ENCODE measurements at regions not wholly inside any gene's neighbourhood (a gene's known extent, or its start where the extent isn't known, plus 50 kb on each side); places are given as distances from the start of the nearest gene placed in this dataset.

- no peaks in the 10 kb centered on the region for H3K36me3 Mint-ChIP-seq
- no peaks in the 10 kb centered on the region for H3K27me3 Mint-ChIP-seq
- H3K27ac Mint-ChIP-seq: no peak overlapping the region
- H3K4me3 Mint-ChIP-seq: no peak overlapping the region
- H3K4me1 Mint-ChIP-seq: no peaks in the 10 kb centered on the region
- peaks cover 5% of the 10 kb centered on the region for H3K9me3 Mint-ChIP-seq
Observed at GRCh38 chr1:228851618-228852017, 116.3 kb downstream of the RHOU start.

DNA sequence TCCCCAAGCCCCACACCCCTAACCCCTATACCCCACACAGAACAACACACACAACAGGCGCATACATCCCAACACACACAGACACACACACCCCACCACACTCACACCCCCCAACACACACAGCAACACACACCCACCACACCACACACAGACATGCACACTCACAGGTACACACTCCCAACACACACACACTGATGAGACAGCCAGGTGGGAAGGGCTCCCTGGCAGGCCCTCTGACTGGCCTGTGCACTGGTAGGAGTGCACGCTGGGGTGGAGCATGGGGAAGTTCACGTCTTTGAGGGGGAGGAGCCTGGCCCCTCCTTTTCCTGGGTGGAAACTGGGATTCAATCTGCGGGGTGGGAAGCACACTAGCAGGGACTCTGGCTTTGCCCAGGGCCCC is 116.7 kb downstream of the RHOU start:
- Mint-ChIP-seq H3K4me1 (no peaks in the 10 kb centered on the region), H3K4me3 (no peak overlapping the region), H3K27me3 (no peaks in the 10 kb centered on the region), H3K36me3 (no peaks in the 10 kb centered on the region), H3K9me3 (peaks cover 5% of the 10 kb centered on the region), H3K27ac (no peak overlapping the region)

GRCh38 chr1:228852511-228853088 is 117.3 kb downstream of the RHOU start:
- Mint-ChIP-seq H3K4me1 (no peaks in the 10 kb centered on the region), H3K4me3 (no peak overlapping the region), H3K27me3 (no peaks in the 10 kb centered on the region), H3K9me3 (peaks cover 5% of the 10 kb centered on the region), H3K36me3 (no peaks in the 10 kb centered on the region), H3K27ac (no peak overlapping the region)

GRCh38 chr1:228853191-228853590 is 117.9 kb downstream of the RHOU start:
- H3K4me1 Mint-ChIP-seq: no peaks in the 10 kb centered on the region
- H3K27me3 Mint-ChIP-seq: no peaks in the 10 kb centered on the region
- H3K36me3 Mint-ChIP-seq: no peaks in the 10 kb centered on the region
- peaks cover 5% of the 10 kb centered on the region for H3K9me3 Mint-ChIP-seq
- H3K4me3 Mint-ChIP-seq: no peak overlapping the region
- H3K27ac Mint-ChIP-seq: no peak overlapping the region

GRCh38 chr1:228853637-228854036 is 118.4 kb downstream of the RHOU start:
- Mint-ChIP-seq H3K36me3 (no peaks in the 10 kb centered on the region), H3K27me3 (no peaks in the 10 kb centered on the region), H3K4me1 (no peaks in the 10 kb centered on the region), H3K9me3 (peaks cover 5% of the 10 kb centered on the region), H3K27ac (no peak overlapping the region), H3K4me3 (no peak overlapping the region)

DNA sequence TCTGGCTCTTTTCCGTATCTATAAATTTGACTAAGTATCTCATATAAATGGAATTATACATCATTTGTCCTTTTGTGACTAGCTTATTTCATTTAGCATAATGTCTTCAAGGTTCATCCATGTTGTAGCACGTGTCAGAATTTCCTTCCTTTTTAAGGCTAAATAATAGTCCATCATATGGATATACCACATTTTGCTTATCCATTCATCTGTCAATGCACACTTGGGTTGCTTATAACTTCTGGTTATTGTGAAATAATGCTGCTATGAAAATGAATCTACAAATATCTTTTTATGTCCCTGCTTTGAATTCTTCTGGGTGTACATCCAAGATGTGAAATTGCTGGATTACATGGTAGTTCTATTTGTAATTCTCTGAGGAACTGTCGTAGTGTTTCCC is 119.6 kb downstream of the RHOU start:
- Mint-ChIP-seq H3K4me3 (no peak overlapping the region), H3K4me1 (no peaks in the 10 kb centered on the region), H3K27me3 (no peaks in the 10 kb centered on the region), H3K36me3 (no peaks in the 10 kb centered on the region), H3K9me3 (peaks cover 5% of the 10 kb centered on the region), H3K27ac (no peak overlapping the region)

- H3K36me3 Mint-ChIP-seq: no peaks in the 10 kb centered on the region
- H3K27me3 Mint-ChIP-seq: no peaks in the 10 kb centered on the region
- peaks cover 5% of the 10 kb centered on the region for H3K4me1 Mint-ChIP-seq
- peaks cover 5% of the 10 kb centered on the region for H3K9me3 Mint-ChIP-seq
- H3K27ac Mint-ChIP-seq: no peak overlapping the region
- no peak overlapping the region for H3K4me3 Mint-ChIP-seq
Observed at GRCh38 chr1:228857611-228858010, 122.3 kb downstream of the RHOU start.

- H3K4me1 Mint-ChIP-seq: peaks cover 29% of the 10 kb centered on the region
- H3K4me3 Mint-ChIP-seq: no peak overlapping the region
- H3K36me3 Mint-ChIP-seq: no peaks in the 10 kb centered on the region
- H3K27me3 Mint-ChIP-seq: no peaks in the 10 kb centered on the region
- peaks cover 1% of the 10 kb centered on the region for H3K9me3 Mint-ChIP-seq
- H3K27ac Mint-ChIP-seq: no peak overlapping the region
Observed at GRCh38 chr1:228860911-228861831, 125.9 kb downstream of the RHOU start.

- no peak overlapping the region for H3K27ac Mint-ChIP-seq
- H3K36me3 Mint-ChIP-seq: no peaks in the 10 kb centered on the region
- no peaks in the 10 kb centered on the region for H3K9me3 Mint-ChIP-seq
- no peaks in the 10 kb centered on the region for H3K27me3 Mint-ChIP-seq
- no peak overlapping the region for H3K4me3 Mint-ChIP-seq
- peaks cover 33% of the 10 kb centered on the region for H3K4me1 Mint-ChIP-seq
Observed at GRCh38 chr1:228861832-228862180, 126.5 kb downstream of the RHOU start.

GRCh38 chr1:228862542-228863505 is 127.5 kb downstream of the RHOU start:
- Mint-ChIP-seq H3K4me1 (peaks cover 33% of the 10 kb centered on the region), H3K4me3 (no peak overlapping the region), H3K9me3 (no peaks in the 10 kb centered on the region), H3K36me3 (no peaks in the 10 kb centered on the region), H3K27me3 (no peaks in the 10 kb centered on the region), H3K27ac (no peak overlapping the region)

- Mint-ChIP-seq H3K36me3 (no peaks in the 10 kb centered on the region), H3K27ac (peak overlapping the region; percentile 46), H3K27me3 (no peaks in the 10 kb centered on the region), H3K9me3 (no peaks in the 10 kb centered on the region), H3K4me3 (peak overlapping the region; percentile 36), H3K4me1 (peaks cover 33% of the 10 kb centered on the region)
Observed at GRCh38 chr1:228863776-228864175, 128.5 kb downstream of the RHOU start.

- peaks cover 33% of the 10 kb centered on the region for H3K4me1 Mint-ChIP-seq
- no peaks in the 10 kb centered on the region for H3K36me3 Mint-ChIP-seq
- H3K9me3 Mint-ChIP-seq: no peaks in the 10 kb centered on the region
- H3K27ac Mint-ChIP-seq: peak overlapping the region; percentile 61
- no peak overlapping the region for H3K4me3 Mint-ChIP-seq
- no peaks in the 10 kb centered on the region for H3K27me3 Mint-ChIP-seq
Observed at GRCh38 chr1:228865627-228866330, 130.5 kb downstream of the RHOU start.

GRCh38 chr1:228866468-228866867 is 131.2 kb downstream of the RHOU start:
- Mint-ChIP-seq H3K36me3 (no peaks in the 10 kb centered on the region), H3K9me3 (no peaks in the 10 kb centered on the region), H3K4me1 (peaks cover 28% of the 10 kb centered on the region), H3K4me3 (no peak overlapping the region), H3K27ac (no peak overlapping the region), H3K27me3 (no peaks in the 10 kb centered on the region)

GRCh38 chr1:228867108-228867950 is 132.1 kb downstream of the RHOU start:
- H3K36me3 Mint-ChIP-seq: no peaks in the 10 kb centered on the region
- H3K9me3 Mint-ChIP-seq: no peaks in the 10 kb centered on the region

More at GRCh38 chr1:228867108-228867950, 132.1 kb downstream of the RHOU start:
- Mint-ChIP-seq H3K4me1 (peaks cover 28% of the 10 kb centered on the region), H3K4me3 (no peak overlapping the region), H3K27ac (no peak overlapping the region), H3K27me3 (no peaks in the 10 kb centered on the region)
